Panc1 (cell line): ENCODE measurements at regions not wholly inside any gene's neighbourhood (a gene's known extent, or its start where the extent isn't known, plus 50 kb on each side); places are given as distances from the start of the nearest gene placed in this dataset.

ENCODE experiments used
- POLR2AphosphoS5 ChIP-seq: IDR thresholded peaks from 2 replicates; pipeline ENCODE4 v1.6.1; 2012; ENCODE audit warnings: mild to moderate bottlenecking, low read depth, low read length, moderate library complexity
- REST ChIP-seq, 2 experiments: IDR thresholded peaks; 2 replicates each; pipeline ENCODE4 v1.6.1; 2011 to 2012; ENCODE audit warnings: low read depth in 2 of 2, control low read depth in 1 of 2, low read length in 1 of 2, mild to moderate bottlenecking in 1 of 2, moderate library complexity in 1 of 2; ENCODE audit not compliant: insufficient read depth in 1 of 2
- TCF7L2 ChIP-seq: IDR thresholded peaks from 2 replicates; pipeline ENCODE4 v1.6.1; 2011; ENCODE audit warnings: mild to moderate bottlenecking, low read depth, low read length, inconsistent platforms
- TF ChIP-seq, protein P1 (sequence below): fragments of 450-650 bp; IDR thresholded peaks from 2 replicates; pipeline ENCODE4 v1.5.1; 2017; ENCODE audit warnings: mild to moderate bottlenecking

GRCh38 chr10:62733654-62734293 is 70.7 kb upstream of the ADO start:
- TF ChIP-seq, protein P1, sequence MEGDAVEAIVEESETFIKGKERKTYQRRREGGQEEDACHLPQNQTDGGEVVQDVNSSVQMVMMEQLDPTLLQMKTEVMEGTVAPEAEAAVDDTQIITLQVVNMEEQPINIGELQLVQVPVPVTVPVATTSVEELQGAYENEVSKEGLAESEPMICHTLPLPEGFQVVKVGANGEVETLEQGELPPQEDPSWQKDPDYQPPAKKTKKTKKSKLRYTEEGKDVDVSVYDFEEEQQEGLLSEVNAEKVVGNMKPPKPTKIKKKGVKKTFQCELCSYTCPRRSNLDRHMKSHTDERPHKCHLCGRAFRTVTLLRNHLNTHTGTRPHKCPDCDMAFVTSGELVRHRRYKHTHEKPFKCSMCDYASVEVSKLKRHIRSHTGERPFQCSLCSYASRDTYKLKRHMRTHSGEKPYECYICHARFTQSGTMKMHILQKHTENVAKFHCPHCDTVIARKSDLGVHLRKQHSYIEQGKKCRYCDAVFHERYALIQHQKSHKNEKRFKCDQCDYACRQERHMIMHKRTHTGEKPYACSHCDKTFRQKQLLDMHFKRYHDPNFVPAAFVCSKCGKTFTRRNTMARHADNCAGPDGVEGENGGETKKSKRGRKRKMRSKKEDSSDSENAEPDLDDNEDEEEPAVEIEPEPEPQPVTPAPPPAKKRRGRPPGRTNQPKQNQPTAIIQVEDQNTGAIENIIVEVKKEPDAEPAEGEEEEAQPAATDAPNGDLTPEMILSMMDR: no peak
- TF ChIP-seq REST (IDR thresholded peaks at IDR 0.05; ENCODE audit: insufficient read depth in 1 of 2, low read depth in 2 of 2, low read length in 1 of 2) (no peak), TCF7L2 (no peak), POLR2AphosphoS5 (no peak)
